Bronchial epithelial cell (primary cell): ENCODE measurements at regions not wholly inside any gene's neighbourhood (a gene's known extent, or its start where the extent isn't known, plus 50 kb on each side); places are given as distances from the start of the nearest gene placed in this dataset.

Source experiments
- DNase-seq: peaks from one replicate; pipeline ENCODE4 v3.0.0-alpha.2; 2010; ENCODE audit warnings: low read depth
- FAIRE-seq: peaks from 2 replicates; lab custom pipeline; 2011; peaks lifted over from hg19 to GRCh38; lab: Jason Lieb, UNC
- H3K27me3 ChIP-seq: 2 replicates; pipeline ENCODE4 v1.5.1; 2011; ENCODE audit warnings: low read length; ENCODE audit not compliant: control insufficient read depth, insufficient read depth
- H3K36me3 ChIP-seq: 2 replicates; pipeline ENCODE4 v1.5.1; 2011; ENCODE audit warnings: low read length; ENCODE audit not compliant: control insufficient read depth, insufficient read depth
- H3K4me3 ChIP-seq: 2 replicates; pipeline ENCODE4 v1.5.1; 2011; ENCODE audit warnings: mild to moderate bottlenecking, low read depth, low read length, control low read depth
- CTCF ChIP-seq: IDR thresholded peaks from 2 replicates; pipeline ENCODE4 v1.5.1; 2011; ENCODE audit warnings: mild to moderate bottlenecking, moderate library complexity, low read length, control low read depth, inconsistent platforms; ENCODE audit not compliant: insufficient read depth, severe bottlenecking

- Histone ChIP-seq H3K27me3 (peaks cover 5% of the 10 kb centered on the region), H3K36me3 (no peaks in the 10 kb centered on the region), H3K4me3 (no peak overlapping the region)
- no peak for DNase-seq
- no peak for FAIRE-seq
- no peak for TF ChIP-seq CTCF
These were observed 610.7 kb downstream of the VRK1 start for GRCh38 chr14:97407701-97408407.

- Histone ChIP-seq H3K27me3 (peaks cover 5% of the 10 kb centered on the region), H3K4me3 (no peak overlapping the region), H3K36me3 (no peaks in the 10 kb centered on the region)
- FAIRE-seq (no peak), DNase-seq (no peak)
- TF ChIP-seq CTCF, result no peak
These were observed 611.3 kb downstream of the VRK1 start for GRCh38 chr14:97408503-97408902.

- H3K36me3 ChIP-seq, result no peaks in the 10 kb centered on the region
- DNase-seq (no peak), FAIRE-seq (no peak)
- no peak overlapping the region for H3K4me3 ChIP-seq
- peaks cover 5% of the 10 kb centered on the region for H3K27me3 ChIP-seq
- TF ChIP-seq CTCF, result no peak
These were observed 612.0 kb downstream of the VRK1 start for GRCh38 chr14:97408937-97409815.

- Histone ChIP-seq H3K4me3 (no peak overlapping the region), H3K36me3 (no peaks in the 10 kb centered on the region), H3K27me3 (peaks cover 5% of the 10 kb centered on the region)
- FAIRE-seq (no peak), DNase-seq (peak; percentile 3)
- TF ChIP-seq CTCF, result peak; percentile 5
These were observed 613.8 kb downstream of the VRK1 start for GRCh38 chr14:97410667-97411620.

- no peak overlapping the region for H3K4me3 ChIP-seq
- DNase-seq (no peak), FAIRE-seq (no peak)
- no peak for TF ChIP-seq CTCF
- no peaks in the 10 kb centered on the region for H3K36me3 ChIP-seq
- H3K27me3 ChIP-seq, result peaks cover 5% of the 10 kb centered on the region
These were observed 614.9 kb downstream of the VRK1 start for GRCh38 chr14:97411938-97412612.
